ENCODE measurements at regions not wholly inside any gene's neighbourhood (a gene's known extent, or its start where the extent isn't known, plus 50 kb on each side); places are given as distances from the start of the nearest gene placed in this dataset.

GRCh38 chr18:78213361-78213994, 766.1 kb upstream of the SALL3 start:
- DNase-seq (ENCODE audit: low spot score) = no peak

GRCh38 chr18:78221496-78221895, 758.1 kb upstream of the SALL3 start:
- DNase-seq (ENCODE audit: low spot score) = no peak

GRCh38 chr18:78228974-78229373, 750.6 kb upstream of the SALL3 start:
- no peak for DNase-seq (ENCODE audit: low spot score)

- no peak for DNase-seq (ENCODE audit: low spot score)
Measured at GRCh38 chr18:78230911-78231310, 748.7 kb upstream of the SALL3 start.

- no peak for DNase-seq (ENCODE audit: low spot score)
Measured at GRCh38 chr18:78232196-78232595, 747.4 kb upstream of the SALL3 start.

GRCh38 chr18:78237864-78238263, 741.8 kb upstream of the SALL3 start:
- DNase-seq (ENCODE audit: low spot score) = no peak

- no peak for DNase-seq (ENCODE audit: low spot score)
Measured at GRCh38 chr18:78238404-78239089, 741.1 kb upstream of the SALL3 start.

GRCh38 chr18:78239090-78239457, 740.5 kb upstream of the SALL3 start:
- no peak for DNase-seq (ENCODE audit: low spot score)

- DNase-seq (ENCODE audit: low spot score) = no peak
Measured at GRCh38 chr18:78240101-78240500, 739.5 kb upstream of the SALL3 start.

- DNase-seq (ENCODE audit: low spot score) = no peak
Measured at GRCh38 chr18:78240627-78241252, 738.9 kb upstream of the SALL3 start.

- no peak for DNase-seq (ENCODE audit: low spot score)
Measured at GRCh38 chr18:78241535-78242253, 737.9 kb upstream of the SALL3 start.

GRCh38 chr18:78242254-78242643, 737.4 kb upstream of the SALL3 start:
- no peak for DNase-seq (ENCODE audit: low spot score)

- peak; percentile 1 for DNase-seq (ENCODE audit: low spot score)
Measured at GRCh38 chr18:78242806-78243205, 736.8 kb upstream of the SALL3 start.

GRCh38 chr18:78244779-78245178, 734.8 kb upstream of the SALL3 start:
- DNase-seq (ENCODE audit: low spot score) = no peak

- no peak for DNase-seq (ENCODE audit: low spot score)
Measured at GRCh38 chr18:78245451-78245850, 734.2 kb upstream of the SALL3 start.

- DNase-seq (ENCODE audit: low spot score) = no peak
Measured at GRCh38 chr18:78246050-78246449, 733.6 kb upstream of the SALL3 start.

GRCh38 chr18:78246588-78246987, 733.0 kb upstream of the SALL3 start:
- DNase-seq (ENCODE audit: low spot score) = no peak

- no peak for DNase-seq (ENCODE audit: low spot score)
Measured at GRCh38 chr18:78247615-78248289, 731.9 kb upstream of the SALL3 start.

- DNase-seq (ENCODE audit: low spot score) = no peak
Measured at GRCh38 chr18:78255013-78255412, 724.6 kb upstream of the SALL3 start.

- DNase-seq (ENCODE audit: low spot score) = no peak
Measured at GRCh38 chr18:78268226-78268988, 711.2 kb upstream of the SALL3 start.

- no peak for DNase-seq (ENCODE audit: low spot score)
Measured at GRCh38 chr18:78271790-78272189, 707.8 kb upstream of the SALL3 start.

- DNase-seq (ENCODE audit: low spot score) = no peak
Measured at GRCh38 chr18:78273876-78274275, 705.7 kb upstream of the SALL3 start.

Data from COLO829 (cell line).